ENCODE measurements at regions not wholly inside any gene's neighbourhood (a gene's known extent, or its start where the extent isn't known, plus 50 kb on each side); places are given as distances from the start of the nearest gene placed in this dataset.

DNA sequence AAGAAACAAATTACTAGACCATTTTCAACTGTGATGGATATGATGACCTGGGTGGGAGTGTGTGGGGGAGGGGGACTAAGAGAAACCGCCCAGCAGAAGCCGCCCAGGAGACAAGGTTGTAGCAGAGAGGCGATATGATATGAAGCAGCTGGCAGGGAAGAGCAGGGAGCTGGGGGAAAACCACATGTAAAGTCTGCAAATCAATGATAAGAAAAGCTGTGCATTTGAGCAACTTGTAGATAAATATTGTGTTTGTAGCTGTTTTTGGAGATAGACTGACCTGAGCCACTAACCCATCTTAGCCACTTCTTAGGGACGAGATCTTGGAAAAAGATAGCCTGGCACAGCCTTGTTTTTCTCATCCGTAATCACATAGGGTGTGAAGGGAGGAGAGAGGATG, 252.6 kb downstream of the SEC23IP start (continued):
- TF ChIP-seq CDX4 (CRISPR knock-in tag; IDR thresholded peaks at IDR 0.05; ENCODE audit: borderline replicate concordance), result no peak
- TF ChIP-seq ZBTB43 (CRISPR knock-in tag; IDR thresholded peaks at IDR 0.05), result no peak
- no peak for TF ChIP-seq ZBTB21 (CRISPR knock-in tag; IDR thresholded peaks at IDR 0.05; ENCODE audit: borderline replicate concordance)
- TF ChIP-seq HMGXB4 (CRISPR knock-in tag; IDR thresholded peaks at IDR 0.05), result no peak
- TF ChIP-seq TP53 (CRISPR knock-in tag; IDR thresholded peaks at IDR 0.05), result no peak
- TF ChIP-seq ATF2 (CRISPR knock-in tag; IDR thresholded peaks at IDR 0.05; ENCODE audit: borderline replicate concordance, low read depth), result no peak
- no peak for TF ChIP-seq ZNF671 (CRISPR knock-in tag; IDR thresholded peaks at IDR 0.05)
- no peak for TF ChIP-seq ATF1 (CRISPR knock-in tag; IDR thresholded peaks at IDR 0.05)
- no peak for TF ChIP-seq OVOL2 (CRISPR knock-in tag; IDR thresholded peaks at IDR 0.05; ENCODE audit: borderline replicate concordance)
- TF ChIP-seq ZNF423 (CRISPR knock-in tag; IDR thresholded peaks at IDR 0.05), result no peak
- TF ChIP-seq, protein P1, sequence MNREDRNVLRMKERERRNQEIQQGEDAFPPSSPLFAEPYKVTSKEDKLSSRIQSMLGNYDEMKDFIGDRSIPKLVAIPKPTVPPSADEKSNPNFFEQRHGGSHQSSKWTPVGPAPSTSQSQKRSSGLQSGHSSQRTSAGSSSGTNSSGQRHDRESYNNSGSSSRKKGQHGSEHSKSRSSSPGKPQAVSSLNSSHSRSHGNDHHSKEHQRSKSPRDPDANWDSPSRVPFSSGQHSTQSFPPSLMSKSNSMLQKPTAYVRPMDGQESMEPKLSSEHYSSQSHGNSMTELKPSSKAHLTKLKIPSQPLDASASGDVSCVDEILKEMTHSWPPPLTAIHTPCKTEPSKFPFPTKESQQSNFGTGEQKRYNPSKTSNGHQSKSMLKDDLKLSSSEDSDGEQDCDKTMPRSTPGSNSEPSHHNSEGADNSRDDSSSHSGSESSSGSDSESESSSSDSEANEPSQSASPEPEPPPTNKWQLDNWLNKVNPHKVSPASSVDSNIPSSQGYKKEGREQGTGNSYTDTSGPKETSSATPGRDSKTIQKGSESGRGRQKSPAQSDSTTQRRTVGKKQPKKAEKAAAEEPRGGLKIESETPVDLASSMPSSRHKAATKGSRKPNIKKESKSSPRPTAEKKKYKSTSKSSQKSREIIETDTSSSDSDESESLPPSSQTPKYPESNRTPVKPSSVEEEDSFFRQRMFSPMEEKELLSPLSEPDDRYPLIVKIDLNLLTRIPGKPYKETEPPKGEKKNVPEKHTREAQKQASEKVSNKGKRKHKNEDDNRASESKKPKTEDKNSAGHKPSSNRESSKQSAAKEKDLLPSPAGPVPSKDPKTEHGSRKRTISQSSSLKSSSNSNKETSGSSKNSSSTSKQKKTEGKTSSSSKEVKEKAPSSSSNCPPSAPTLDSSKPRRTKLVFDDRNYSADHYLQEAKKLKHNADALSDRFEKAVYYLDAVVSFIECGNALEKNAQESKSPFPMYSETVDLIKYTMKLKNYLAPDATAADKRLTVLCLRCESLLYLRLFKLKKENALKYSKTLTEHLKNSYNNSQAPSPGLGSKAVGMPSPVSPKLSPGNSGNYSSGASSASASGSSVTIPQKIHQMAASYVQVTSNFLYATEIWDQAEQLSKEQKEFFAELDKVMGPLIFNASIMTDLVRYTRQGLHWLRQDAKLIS (CRISPR knock-in tag; IDR thresholded peaks at IDR 0.05; ENCODE audit: borderline replicate concordance), result no peak

DNA sequence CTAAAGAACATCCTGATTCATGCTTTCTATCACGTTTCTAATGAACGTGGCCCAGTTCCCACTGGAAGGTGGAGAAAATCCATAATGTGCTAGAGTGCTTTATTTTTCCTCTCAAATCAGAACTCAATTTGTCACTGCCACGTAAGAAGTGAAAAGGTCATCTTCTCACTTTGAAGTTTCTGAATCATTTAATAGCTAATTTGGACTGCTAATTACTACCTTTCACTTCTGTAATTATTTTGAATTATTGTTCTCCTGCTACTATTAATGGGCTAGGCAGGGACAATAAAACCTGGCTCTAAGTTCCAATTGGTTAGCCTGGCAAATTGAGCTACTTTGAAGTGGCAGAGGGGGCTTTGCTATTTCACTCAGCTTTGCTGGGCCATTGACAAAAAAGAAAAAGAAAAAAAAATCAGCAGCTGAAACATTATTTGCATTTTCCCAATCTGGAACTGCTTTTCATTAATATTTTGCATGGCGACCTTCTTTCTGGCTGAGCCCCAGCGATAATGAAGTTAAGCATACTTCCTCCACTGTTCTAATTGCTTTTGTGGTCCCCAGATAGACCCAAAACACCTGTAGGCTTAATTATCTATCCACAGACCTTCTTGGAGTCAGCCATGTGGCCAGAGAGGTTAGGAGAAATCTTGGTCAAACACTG, 264.2 kb downstream of the SEC23IP start:
- no peak overlapping the region for H3K27ac Mint-ChIP-seq
- H3K27me3 Mint-ChIP-seq (ENCODE audit: low read depth), result no peaks in the 10 kb centered on the region; the same call in 1 of the 2 replicates
- ChIA-PET POLR2A (no interaction called here), CTCF (interaction anchor here (0.6 kb wide), 1 partner anchor 28 kb away, joined by 3 read pairs; no protein-coding TSS in a partner anchor)
- ATAC-seq (no peak), DNase-seq (ENCODE audit: low spot score) (no peak)
- H3K4me3 Mint-ChIP-seq, result no peak overlapping the region
- no peaks in the 10 kb centered on the region for H3K4me1 Mint-ChIP-seq
- H3K9me3 Mint-ChIP-seq, result peaks cover 30% of the 10 kb centered on the region
- H3K36me3 Mint-ChIP-seq, result peaks cover 3% of the 10 kb centered on the region; the same call in 1 of the 2 replicates
- TF ChIP-seq GTF2I (CRISPR knock-in tag; conservative IDR thresholded peaks at IDR 0.05), result no peak
- no peak for TF ChIP-seq ZNF423 (CRISPR knock-in tag; IDR thresholded peaks at IDR 0.05)
- TF ChIP-seq JAZF1 (CRISPR knock-in tag; IDR thresholded peaks at IDR 0.05), result no peak
- no peak for TF ChIP-seq IRF2 (CRISPR knock-in tag; IDR thresholded peaks at IDR 0.05; ENCODE audit: borderline replicate concordance, low read depth)
- no peak for TF ChIP-seq SOX15 (CRISPR knock-in tag; IDR thresholded peaks at IDR 0.05)
- no peak for TF ChIP-seq TEAD4 (CRISPR knock-in tag; IDR thresholded peaks at IDR 0.05)
- TF ChIP-seq NR3C1 (CRISPR knock-in tag; conservative IDR thresholded peaks at IDR 0.05; ENCODE audit: low read depth), result no peak
- no peak for TF ChIP-seq PRRX2 (CRISPR knock-in tag; IDR thresholded peaks at IDR 0.05)
- no peak for TF ChIP-seq TEAD1 (CRISPR knock-in tag; IDR thresholded peaks at IDR 0.05)
- TF ChIP-seq SMAD3 (CRISPR knock-in tag; IDR thresholded peaks at IDR 0.05; ENCODE audit: borderline replicate concordance), result no peak
- no peak for TF ChIP-seq USF1 (CRISPR knock-in tag; IDR thresholded peaks at IDR 0.05)
- TF ChIP-seq, protein P2, sequence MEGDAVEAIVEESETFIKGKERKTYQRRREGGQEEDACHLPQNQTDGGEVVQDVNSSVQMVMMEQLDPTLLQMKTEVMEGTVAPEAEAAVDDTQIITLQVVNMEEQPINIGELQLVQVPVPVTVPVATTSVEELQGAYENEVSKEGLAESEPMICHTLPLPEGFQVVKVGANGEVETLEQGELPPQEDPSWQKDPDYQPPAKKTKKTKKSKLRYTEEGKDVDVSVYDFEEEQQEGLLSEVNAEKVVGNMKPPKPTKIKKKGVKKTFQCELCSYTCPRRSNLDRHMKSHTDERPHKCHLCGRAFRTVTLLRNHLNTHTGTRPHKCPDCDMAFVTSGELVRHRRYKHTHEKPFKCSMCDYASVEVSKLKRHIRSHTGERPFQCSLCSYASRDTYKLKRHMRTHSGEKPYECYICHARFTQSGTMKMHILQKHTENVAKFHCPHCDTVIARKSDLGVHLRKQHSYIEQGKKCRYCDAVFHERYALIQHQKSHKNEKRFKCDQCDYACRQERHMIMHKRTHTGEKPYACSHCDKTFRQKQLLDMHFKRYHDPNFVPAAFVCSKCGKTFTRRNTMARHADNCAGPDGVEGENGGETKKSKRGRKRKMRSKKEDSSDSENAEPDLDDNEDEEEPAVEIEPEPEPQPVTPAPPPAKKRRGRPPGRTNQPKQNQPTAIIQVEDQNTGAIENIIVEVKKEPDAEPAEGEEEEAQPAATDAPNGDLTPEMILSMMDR (IDR thresholded peaks at IDR 0.05), result no peak
- no peak for TF ChIP-seq E2F5 (CRISPR knock-in tag; IDR thresholded peaks at IDR 0.05)
